DOHH2 (cell line): ENCODE measurements at regions not wholly inside any gene's neighbourhood (a gene's known extent, or its start where the extent isn't known, plus 50 kb on each side); places are given as distances from the start of the nearest gene placed in this dataset.

Source experiments
- EZH2phosphoT487 ChIP-seq: fragments of 200-600 bp; sonication (generic); IDR thresholded peaks from 2 replicates; pipeline ENCODE4 v1.6.1; 2017; ENCODE audit warnings: borderline replicate concordance, mild to moderate bottlenecking, antibody characterized with exemption, low read length, moderate library complexity, mixed read lengths
- TF ChIP-seq, protein P1 (sequence below): fragments of 200-600 bp; sonication (generic); IDR thresholded peaks from one replicate; pipeline ENCODE4 v1.5.1; 2014; ENCODE audit warnings: antibody characterized with exemption, mild to moderate bottlenecking, low read depth, low read length; ENCODE audit not compliant: poor library complexity, severe bottlenecking

DNA sequence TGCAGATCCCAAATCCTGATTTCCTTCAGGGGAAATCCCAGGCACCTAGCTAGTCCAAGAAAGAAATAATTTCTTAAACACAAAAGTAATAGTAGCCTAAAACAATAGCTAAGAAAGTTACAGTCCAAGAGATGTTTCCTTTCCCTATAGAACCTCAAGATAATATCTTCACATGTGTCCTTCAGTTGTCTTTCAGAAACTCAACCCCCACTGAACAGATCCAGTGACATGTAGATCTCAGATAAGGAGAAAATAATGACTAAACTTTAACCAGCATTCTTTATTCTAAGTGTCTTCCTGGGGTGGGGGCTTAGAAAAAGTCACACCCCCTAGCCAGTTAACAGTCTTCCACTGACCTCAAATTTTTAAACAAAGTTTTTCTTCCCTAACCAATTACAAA lies 131.3 kb upstream of the ADRA1B start:
- TF ChIP-seq, protein P1, sequence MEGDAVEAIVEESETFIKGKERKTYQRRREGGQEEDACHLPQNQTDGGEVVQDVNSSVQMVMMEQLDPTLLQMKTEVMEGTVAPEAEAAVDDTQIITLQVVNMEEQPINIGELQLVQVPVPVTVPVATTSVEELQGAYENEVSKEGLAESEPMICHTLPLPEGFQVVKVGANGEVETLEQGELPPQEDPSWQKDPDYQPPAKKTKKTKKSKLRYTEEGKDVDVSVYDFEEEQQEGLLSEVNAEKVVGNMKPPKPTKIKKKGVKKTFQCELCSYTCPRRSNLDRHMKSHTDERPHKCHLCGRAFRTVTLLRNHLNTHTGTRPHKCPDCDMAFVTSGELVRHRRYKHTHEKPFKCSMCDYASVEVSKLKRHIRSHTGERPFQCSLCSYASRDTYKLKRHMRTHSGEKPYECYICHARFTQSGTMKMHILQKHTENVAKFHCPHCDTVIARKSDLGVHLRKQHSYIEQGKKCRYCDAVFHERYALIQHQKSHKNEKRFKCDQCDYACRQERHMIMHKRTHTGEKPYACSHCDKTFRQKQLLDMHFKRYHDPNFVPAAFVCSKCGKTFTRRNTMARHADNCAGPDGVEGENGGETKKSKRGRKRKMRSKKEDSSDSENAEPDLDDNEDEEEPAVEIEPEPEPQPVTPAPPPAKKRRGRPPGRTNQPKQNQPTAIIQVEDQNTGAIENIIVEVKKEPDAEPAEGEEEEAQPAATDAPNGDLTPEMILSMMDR = no peak
- no peak for TF ChIP-seq EZH2phosphoT487
